Activated CD4-positive, alpha-beta T cell treated with anti-CD3 and anti-CD28 coated beads, Interleukin-10, Interleukin-2, amounts not matched to agents 100 ng/mL and 50 ng/mL, durations not matched to agents 16 hours and 8 hours (primary cell): ENCODE measurements at regions not wholly inside any gene's neighbourhood (a gene's known extent, or its start where the extent isn't known, plus 50 kb on each side); places are given as distances from the start of the nearest gene placed in this dataset.

Experiments used
- DNase-seq: peaks from one replicate; pipeline ENCODE4 v3.0.0-alpha.2; 2020

DNA sequence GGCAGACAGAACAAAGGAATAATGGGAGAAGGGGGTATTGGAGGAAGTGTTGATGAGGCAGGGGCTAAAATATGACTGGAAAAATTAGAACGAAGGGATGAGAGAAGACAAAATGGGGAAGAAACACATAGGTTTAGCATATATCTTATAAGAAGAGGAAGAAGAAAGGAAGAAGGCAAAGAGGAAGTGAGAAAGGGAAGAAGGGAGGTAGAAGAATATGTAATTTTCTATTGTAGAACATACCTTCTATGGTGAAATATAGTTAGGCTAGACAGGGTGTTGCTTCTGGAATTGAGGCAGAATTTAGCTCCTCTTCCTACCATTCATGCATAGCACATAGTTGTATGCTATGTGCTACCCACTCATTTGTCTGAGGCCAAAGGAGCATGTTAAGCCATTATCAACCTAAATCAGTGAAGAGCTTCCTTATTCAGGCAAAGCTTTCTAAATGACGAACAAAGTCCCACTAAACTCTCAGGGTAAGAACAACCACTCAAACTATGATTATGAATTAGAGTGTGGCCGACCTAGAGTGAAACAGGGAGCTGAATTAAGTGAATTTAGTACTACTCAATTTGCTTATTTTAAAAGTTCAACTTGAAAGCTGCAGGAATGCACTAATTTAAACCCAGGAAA, 180.9 kb upstream of the GALNT5 start:
- DNase-seq: no peak

DNA sequence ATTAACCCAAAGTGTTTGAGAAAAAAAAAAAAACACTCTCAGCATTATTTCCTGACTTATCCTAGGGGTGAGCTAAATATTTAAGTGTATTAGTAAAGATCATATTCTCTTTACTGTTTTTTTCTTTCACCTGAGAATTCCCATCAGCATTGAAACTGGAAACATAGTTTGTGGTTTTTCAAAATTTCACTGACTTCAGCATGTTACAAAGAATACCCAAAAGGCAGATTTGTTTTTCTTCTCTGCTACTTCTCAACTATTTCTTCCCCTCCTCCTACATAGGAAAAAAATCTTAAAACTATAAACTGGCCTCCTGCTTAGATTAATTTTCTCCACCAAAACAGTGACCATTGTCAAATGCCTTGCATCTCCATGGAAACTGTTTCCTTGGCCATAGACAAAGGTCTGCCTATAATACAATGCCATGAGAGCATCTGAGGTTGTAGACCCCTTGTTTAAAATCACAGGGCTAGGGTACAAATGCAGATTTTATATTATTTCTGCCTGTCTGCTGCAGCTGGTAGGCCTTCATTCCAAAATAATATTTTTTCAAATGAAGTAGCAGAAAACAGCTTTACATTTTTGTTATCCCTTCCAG, 179.7 kb upstream of the GALNT5 start:
- DNase-seq: no peak

DNA sequence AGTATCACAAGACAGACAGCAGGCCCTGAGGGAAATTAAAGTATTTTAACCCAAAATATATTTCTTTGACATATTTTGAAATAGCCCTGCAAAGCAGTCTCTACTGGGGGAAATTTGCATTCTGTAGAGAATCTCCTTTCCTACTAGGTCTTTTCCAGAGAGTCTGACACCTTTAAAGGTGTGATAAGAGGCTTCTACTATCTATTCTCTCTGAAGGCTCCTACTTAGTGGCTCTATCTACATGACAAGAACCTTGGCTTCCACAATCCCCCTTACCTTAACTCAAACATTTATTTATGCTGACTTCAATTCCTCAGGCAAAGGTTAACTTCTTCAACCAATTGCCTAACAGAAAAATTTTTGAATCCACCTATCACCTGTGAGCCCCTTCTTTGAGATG, 174.6 kb upstream of the GALNT5 start:
- DNase-seq: no peak

DNA sequence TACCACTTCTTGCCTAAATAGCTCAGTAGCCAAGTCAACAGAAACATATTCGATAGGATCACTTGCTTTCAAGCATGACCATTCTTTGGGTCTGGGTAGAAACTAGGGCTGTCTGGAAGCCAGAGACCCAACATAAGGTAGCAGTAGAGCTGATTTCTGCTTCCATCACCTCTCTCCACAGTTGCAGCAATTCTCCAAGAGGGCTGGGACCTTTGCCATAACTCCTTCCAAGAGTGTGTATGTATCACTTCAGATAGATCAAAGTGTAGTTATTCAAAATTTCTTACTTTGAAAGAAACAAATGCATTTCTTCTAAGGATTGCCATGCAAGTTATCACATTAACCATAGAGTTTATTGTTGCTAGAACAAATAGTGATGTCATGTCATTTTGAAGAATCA, 172.0 kb upstream of the GALNT5 start:
- DNase-seq: no peak

DNA sequence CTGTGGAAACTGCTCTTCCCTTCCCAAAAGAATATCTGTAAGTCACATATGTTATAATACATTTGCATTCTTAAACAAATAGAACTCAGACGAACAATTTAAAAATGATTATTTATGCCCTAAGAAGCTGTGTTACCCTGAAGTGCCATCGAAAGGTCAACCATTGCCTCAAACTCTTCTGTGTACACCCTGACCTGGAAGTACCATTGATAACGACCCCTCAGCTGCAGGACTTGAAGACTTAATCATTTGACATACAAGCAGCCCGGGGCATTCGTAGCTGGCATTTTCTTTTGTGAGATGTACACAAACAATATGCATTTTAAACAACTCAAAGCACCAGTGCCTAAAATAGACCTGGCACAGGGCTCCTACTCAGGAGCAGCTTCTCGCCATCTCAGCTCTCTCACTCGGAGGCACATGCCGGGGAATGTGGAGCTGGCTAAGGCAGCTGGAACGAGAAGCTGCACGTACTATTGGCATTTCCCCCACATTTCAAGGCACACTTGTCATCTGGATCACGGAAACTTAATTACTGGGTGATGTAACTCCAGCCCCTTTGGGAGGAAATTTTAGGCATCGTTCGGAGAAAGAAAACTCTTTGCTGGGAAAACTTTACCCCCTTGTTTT, 170.0 kb upstream of the GALNT5 start:
- DNase-seq: no peak

DNA sequence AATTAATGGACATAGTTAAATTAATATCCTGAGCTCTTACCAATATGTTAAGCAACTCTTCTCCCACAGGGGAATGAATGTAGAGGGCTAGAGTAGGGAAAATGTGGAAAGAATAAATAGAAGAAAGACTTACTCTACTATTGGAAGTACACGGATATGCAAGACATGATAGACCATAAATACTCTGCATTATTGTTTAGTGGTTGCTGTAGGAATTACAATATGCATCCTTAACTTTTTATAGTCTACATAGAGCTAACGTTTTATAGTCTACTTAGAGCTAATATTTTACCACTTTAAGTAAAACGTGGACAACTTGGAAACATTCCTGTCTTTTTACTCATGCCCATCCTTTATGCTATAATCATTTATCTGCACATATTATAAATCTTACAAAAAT, 163.8 kb upstream of the GALNT5 start:
- no peak for DNase-seq

DNA sequence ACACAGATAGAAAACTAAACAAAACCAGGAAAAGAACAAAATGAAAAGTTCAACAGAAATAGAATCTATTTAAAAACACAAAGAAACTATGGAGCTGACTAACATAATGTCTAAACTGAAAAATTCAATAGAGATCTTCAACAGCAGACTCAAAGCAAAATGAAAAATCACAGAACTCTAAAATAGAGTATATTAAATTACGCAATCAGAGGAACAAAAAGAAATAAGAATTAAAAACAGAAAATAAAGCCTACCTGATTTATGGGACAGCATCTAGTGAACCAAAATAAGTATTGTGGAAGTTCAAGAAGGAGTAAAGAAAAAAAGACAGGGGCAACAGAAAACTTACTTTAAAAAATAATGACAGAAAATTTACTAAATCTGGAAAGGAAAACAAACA, 152.1 kb upstream of the GALNT5 start:
- no peak for DNase-seq

DNA sequence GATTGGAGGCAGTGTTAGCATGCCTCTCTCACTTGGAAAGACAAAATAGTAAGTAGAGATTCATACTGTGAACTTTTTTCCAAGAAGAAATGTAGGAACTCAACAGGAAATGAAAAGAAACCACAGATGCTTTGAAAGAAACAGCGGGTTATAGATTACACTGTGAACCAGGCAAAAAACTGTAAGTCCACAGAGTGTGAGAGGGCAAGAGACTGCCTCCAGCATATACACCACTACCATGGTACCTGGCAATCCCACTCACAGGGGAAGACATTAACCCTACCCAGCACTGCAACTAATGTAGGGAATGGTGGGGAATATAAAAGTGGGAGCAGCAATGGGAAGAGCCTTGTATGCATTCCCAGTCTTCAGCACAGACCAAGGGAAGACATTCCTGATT, 150.6 kb upstream of the GALNT5 start:
- no peak for DNase-seq

DNA sequence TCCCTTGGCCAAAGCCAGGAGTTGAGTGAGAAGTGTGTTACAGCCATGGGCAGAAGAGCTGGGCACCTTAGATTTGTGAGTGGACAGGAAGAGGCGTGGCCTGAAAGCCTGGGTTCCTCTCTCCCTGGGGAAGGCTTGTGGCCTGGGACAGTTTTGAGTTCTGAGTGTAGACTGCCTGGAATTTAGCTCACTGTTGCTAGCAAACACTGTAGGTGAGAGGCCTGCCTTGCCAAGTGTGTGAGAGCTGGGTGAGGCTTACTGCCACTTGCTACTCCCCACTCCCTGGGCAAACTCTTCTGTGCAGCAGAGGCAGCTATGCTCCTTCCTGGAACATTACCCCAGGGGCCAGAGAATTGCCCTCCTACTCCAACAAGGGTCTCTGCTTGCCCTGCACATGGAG, 150.0 kb upstream of the GALNT5 start:
- no peak for DNase-seq

DNA sequence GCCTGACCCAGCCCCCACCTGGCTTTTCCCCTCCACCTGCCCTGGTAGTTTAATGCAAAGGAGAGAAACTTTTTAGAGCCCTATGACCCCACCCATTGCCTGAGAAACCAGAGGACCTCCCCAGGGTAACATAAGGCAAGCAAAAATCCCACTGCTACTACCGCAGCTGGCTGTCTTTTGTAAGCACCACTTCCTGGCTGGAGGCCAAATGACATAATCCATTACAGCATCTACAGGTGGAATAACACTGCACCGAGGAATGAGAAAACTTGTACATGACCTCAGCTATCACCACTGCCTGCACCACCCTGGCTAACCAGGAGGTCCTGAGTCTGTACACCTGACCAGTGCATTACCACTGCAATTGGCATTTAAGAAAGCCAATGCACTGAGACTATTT, 149.6 kb upstream of the GALNT5 start:
- no peak for DNase-seq

DNA sequence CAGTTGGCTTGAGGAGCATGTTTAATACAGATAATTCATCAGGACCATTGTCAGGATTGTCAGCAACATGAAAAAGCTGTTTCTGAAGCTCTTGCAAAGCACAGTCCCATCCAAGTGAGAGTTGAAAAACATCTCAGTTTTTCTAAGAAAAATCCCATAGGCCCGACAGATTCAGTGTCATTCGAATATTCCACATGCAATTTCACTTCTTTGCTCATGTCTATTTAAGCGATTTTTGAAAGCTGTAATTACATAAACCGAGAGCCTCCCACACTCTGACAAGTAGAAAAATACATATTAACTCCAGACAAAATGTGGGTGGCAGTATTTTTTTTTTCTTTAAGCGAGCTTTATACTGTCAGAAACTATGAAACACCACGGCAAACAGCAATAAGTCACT, 134.7 kb upstream of the GALNT5 start:
- no peak for DNase-seq

DNA sequence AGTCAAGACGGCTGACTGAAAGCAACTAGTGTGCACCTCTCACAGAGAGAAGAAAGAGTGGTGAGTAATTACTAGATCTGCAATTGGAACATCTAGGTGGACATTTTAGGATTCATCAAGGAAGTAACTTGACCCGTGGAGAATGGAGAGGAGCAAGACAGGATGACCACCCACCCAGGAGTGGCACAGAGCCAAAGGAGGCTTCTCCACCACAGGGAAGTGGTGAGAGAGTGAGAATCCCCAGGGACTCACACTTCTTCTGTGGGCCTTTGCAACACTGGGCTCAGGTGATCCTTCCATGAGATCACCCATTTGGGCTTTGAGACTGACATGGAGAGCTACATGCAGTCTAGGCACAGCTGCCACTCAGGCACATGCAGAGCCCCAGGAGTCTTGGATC, 132.8 kb upstream of the GALNT5 start:
- no peak for DNase-seq

DNA sequence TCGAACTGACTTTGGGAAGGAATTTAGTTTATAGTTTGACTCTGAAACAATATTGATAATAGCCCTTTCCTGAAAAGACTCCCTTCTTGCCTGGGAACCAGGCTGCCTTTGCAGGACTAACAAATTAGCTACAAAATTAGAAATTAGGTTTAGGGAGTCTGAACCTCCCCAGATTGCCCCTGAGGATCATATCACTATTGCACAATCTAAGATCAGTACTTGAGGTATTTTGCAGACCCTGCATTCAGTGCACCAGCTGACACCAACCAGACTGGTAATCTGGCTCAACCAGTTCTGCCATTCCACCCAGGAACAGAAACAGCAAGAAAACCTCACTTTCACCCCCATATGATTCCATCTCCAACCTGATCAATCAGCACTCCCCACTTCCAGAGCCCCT, 131.8 kb upstream of the GALNT5 start:
- no peak for DNase-seq

DNA sequence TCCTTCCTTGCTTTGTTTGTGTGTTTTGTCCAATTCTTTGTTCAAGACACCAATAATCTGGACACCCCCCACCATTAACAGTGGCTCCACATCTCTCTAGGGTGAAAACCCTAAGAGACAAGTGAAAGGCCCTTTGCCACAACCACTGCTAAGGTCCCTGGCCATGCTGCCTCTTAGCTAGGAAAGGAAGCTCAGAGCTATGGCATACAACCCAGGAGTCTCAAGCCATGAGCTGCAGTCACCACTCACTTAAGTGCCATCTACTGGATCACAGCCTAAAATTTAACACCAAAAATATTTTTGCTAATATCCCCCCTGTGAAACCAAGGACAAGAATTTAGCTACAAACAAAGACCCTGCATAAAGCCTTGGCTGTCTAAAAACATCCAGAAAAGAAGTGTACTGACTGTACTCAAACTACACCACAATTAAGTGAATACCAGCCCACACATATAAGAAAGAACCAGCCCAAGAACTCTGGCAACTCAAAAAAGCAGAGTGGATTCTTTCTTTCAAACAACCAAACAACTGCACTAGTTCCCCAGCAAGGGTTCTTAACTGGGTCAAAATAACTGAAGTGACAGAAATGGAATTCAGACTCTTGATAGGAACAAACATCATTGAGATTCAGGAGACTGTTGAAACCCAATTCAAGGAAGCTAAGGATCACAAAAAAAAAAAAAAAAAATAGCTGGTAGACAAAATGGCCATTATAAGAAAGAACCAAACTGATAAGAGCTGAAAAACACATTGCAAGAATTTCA, 130.1 kb upstream of the GALNT5 start:
- no peak for DNase-seq

DNA sequence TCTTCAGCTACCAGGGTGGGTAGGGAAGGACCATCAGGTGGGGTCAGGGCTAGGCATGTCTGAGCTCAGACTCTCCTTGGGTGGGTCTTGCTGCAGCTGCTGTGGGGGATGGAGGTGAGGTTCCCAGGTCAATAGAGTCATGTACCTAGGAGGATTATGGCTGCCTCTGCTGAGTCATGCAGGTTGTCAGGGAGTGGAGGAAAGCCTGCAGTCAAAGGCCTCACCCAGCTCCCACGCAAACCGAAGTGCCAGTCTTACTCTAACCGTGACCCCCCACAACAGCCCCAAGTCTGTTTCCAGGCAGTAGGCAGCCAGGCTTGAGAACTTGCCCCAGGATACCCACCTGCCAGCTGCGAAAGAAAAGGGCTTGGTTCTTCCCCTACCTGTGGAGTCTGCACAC, 113.6 kb upstream of the GALNT5 start:
- no peak for DNase-seq

DNA sequence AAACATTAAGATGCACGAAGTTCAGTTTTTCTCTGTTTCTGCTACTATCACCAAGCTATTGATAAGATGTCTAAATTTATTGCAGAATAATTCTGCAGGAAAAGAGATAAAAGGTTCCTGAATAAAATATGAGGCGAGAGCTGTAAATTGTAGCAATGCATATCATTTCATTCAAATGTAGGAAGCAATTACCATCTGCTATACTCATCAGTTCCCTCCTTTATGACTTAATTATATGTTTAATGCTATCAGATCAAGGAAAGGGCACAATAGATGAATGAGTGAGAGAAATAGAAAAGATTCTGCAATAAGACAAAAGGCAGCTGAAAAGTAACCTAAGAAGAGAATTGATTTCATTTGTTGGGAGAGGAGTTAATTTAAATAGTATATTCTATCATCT, 108.2 kb upstream of the GALNT5 start:
- no peak for DNase-seq

DNA sequence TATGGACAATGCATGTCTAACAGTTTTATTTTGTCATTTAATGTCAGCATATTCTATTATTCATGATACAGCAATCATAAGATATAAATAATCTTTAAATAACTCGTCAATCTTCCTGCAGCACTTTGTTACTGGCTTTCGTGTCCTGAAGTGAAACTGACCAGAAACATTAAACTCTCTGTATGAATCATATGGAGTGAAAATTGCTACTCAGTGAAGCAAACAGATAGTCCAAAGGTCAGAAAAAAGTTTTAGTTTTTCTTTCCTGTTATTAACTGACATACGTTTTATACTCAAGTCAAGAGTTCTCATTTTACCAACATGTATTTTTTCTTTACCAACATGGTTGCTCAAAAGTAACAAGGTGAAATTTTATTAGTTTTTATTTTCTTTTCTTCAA, 106.8 kb upstream of the GALNT5 start:
- DNase-seq: peak; percentile 7

DNA sequence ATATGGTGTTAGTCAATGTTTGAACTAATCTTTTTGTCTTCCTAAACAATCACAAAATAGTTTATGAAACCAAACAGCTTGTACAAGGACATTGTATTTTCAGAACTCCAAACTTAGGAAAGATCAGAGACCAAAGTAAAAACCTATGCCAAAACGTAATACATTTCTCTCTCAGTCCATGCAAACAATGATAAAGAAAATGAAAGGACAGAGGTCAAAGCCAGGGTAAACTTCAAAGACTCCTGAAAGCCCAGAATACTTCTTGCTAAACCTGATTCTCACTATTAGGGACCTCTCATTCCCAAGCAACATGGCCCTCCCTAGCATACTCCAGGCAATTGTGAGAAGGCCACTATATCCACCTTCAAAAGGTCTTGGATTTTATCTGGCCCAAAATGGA, 105.1 kb upstream of the GALNT5 start:
- no peak for DNase-seq

DNA sequence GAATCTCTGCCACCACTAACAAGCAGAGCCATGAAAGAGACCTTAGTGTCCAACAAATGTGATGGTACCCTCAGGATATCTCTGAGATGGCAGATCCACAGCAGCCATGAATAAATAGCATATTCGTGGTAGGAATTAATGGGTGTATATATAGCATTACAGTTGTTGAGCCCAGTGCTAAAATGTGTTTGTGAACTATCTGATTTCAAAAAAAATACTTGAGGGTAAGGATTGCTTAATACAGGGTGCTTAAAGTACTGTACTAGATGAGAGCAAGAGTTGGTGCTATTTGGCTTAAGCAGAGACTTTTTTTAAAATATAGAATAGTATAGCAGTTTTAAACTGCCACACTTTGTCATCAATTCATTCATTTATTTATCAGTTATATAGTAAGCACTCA, 101.5 kb upstream of the GALNT5 start:
- DNase-seq: no peak

DNA sequence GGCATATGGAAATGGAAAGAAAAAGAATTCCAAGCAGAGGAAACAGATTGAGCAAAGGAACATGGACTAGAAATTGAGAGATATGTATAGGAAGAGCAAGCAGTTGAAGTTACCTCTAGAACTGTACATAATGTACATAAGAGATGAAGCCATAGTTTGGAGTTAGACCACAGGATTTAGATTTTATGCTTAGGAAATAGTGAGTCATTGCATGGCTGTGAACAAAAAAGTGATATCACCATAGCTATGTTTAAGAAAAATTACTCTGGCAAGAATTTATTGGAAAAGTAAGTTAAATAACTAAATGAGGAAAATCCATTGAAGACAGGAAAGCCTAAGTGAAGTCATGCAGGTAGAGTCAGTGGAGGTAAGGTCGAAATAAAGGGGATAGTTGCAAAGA, 99.4 kb upstream of the GALNT5 start:
- no peak for DNase-seq

DNA sequence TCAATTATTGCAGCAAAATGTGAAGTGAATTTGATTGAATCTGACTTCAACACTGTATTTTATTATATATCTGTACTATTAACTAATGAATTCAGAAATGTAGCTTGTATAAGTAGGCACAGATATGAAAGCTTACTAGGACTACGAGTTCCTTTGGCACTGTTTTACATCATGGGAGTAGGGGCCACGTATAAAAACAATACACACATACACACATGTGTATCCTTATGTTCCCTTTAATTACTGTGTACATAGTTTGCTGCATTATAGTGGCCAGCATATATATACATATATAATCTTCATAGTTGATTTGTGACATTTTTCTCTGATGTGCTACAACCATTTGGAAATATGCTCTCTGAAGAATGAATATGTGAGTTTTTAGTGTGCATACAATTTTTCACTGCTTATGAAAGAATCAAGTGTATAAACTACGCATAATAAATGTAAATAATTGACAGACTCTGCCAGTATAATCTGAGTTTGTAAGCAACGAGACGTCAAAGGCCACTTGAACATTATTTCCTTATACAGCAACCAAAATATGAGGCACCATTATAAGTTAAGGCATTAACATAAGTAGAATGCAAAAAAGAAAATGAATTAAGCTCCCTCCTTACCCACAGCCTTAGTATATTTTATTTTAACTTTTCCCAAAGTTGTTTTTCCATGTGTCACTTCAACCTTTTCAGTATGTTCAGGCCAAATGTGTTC, 98.1 kb upstream of the GALNT5 start:
- DNase-seq: no peak

DNA sequence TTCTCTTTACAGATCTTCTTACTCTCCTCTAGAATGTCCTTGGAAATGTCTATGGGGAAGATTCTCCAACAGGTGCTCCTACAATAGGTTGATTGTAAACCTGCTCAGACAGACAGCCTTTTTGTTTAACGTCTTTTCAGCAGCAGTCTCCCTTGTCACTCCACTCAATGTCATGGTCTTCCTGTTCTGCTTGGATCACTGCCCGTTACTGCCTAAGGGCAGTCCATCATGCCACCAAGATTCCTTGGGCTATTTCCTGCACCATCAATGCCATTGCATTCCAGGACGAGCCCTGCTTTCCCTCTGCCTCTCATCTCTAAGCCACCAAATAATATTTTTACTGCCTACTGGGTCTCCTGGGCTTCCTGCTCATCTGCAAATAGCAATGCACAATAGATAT, 97.4 kb upstream of the GALNT5 start:
- DNase-seq: no peak

DNA sequence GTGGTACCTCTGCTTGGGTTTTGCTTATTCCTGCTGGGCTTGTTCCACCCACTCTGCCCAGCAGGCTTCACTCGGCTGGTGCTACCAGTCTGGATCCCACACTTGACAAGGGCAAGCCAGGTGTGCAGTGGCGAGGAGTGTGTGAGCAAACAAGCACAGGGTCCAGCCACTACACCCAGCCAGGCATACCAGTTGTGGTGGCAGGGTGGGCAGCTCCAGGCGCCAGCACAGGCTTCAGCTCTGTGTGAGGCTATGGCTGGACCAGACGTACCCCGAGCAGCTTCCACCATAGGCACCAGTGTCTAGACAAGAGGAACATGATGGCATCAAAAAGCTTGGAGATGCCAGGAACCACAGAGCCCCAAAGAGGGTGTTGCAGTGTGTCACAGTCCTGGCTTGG, 93.1 kb upstream of the GALNT5 start:
- DNase-seq: no peak

DNA sequence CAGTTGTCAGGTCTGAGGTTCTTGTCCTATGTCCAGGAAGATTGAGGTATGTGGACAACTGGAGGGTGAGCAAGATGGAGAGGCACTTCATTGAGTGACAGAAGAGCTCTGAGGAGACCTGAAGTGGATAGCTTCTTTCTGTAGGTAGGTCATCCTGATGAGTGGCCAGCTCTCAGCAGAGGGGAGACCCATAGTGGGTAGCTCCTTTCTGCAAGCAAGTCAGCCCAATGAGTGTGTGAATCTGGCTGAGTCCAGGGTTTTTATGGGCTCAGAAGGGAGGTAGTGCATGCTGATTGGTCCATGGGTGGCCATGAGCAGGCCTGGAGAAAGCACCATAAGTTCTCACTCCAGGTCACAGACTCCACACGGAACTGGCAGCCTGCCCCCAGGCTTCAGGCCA, 92.6 kb upstream of the GALNT5 start:
- no peak for DNase-seq
